Panc1 (cell line): ENCODE measurements at regions not wholly inside any gene's neighbourhood (a gene's known extent, or its start where the extent isn't known, plus 50 kb on each side); places are given as distances from the start of the nearest gene placed in this dataset.

ENCODE experiments used
- ATAC-seq: fragments of 200-7000 bp; cut with Tn5 transposase; 2 replicates; pipeline ENCODE4 v1.9.1; 2020; ENCODE audit warnings: mild to moderate bottlenecking, moderate library complexity
- BruUV-seq: library from RNA; stranded (reverse); fragments of 400-500 nt; replicated peaks from 2 replicates; lab custom pipeline; 2021; lab: Mats Ljungman, UMichigan
- CTCF ChIA-PET: fragments of 300-600 bp; sonication (Branson Sonifier 250); formaldehyde crosslinking; loops from one replicate; lab custom pipeline; 2022; ENCODE audit warnings: antibody characterized with exemption; lab: Charles Lee
- POLR2A ChIA-PET: fragments of 300-600 bp; sonication (Branson Sonifier 250); formaldehyde crosslinking; loops from one replicate; lab custom pipeline; 2022; ENCODE audit warnings: antibody characterized with exemption; lab: Charles Lee
- DNase-seq: peaks from one replicate; pipeline ENCODE4 v3.0.0-alpha.2; 2010; ENCODE audit warnings: low read depth, low spot score
- H3K27ac ChIP-seq: 2 replicates; pipeline ENCODE4 v1.5.1; 2011; ENCODE audit warnings: mild to moderate bottlenecking, low read length, inconsistent platforms
- H3K27me3 ChIP-seq: fragments of 200-500 bp; sonication (Bioruptor generic); 2 replicates; pipeline ENCODE4 v1.6.0; 2014; ENCODE audit warnings: low read length, inconsistent platforms; ENCODE audit not compliant: control insufficient read depth, insufficient read depth
- H3K36me3 ChIP-seq: fragments of 200-500 bp; sonication (Bioruptor generic); 2 replicates; pipeline ENCODE4 v1.5.1; 2014; ENCODE audit warnings: inconsistent platforms, mild to moderate bottlenecking, low read length, moderate library complexity; ENCODE audit not compliant: control insufficient read depth, insufficient read depth
- H3K4me1 ChIP-seq: 2 replicates; pipeline ENCODE4 v1.5.1; 2011; ENCODE audit warnings: inconsistent platforms, mild to moderate bottlenecking, low read length, moderate library complexity; ENCODE audit not compliant: control insufficient read depth, insufficient read depth
- H3K4me3 ChIP-seq, 2 experiments: 2 replicates each; pipeline ENCODE4 v1.5.1; 2011 to 2012; ENCODE audit warnings: low read depth in 2 of 2, low read length in 2 of 2, mild to moderate bottlenecking in 2 of 2, inconsistent platforms in 1 of 2, moderate library complexity in 1 of 2
- H3K9me3 ChIP-seq: fragments of 200-500 bp; sonication (Bioruptor generic); 2 replicates; pipeline ENCODE4 v1.5.1; 2014; ENCODE audit warnings: low read depth, mild to moderate bottlenecking, inconsistent platforms, low read length, moderate library complexity; ENCODE audit not compliant: control insufficient read depth, insufficient read depth
- POLR2AphosphoS5 ChIP-seq: IDR thresholded peaks from 2 replicates; pipeline ENCODE4 v1.6.1; 2012; ENCODE audit warnings: mild to moderate bottlenecking, low read depth, low read length, moderate library complexity
- REST ChIP-seq, 2 experiments: IDR thresholded peaks; 2 replicates each; pipeline ENCODE4 v1.6.1; 2011 to 2012; ENCODE audit warnings: low read depth in 2 of 2, control low read depth in 1 of 2, low read length in 1 of 2, mild to moderate bottlenecking in 1 of 2, moderate library complexity in 1 of 2; ENCODE audit not compliant: insufficient read depth in 1 of 2
- SIN3A ChIP-seq: IDR thresholded peaks from 2 replicates; pipeline ENCODE4 v1.6.1; 2012; ENCODE audit warnings: low read depth, mild to moderate bottlenecking, low read length, moderate library complexity, borderline replicate concordance; ENCODE audit not compliant: insufficient read depth
- TCF7L2 ChIP-seq: IDR thresholded peaks from 2 replicates; pipeline ENCODE4 v1.6.1; 2011; ENCODE audit warnings: mild to moderate bottlenecking, low read depth, low read length, inconsistent platforms
- in situ Hi-C: cut with HindIII; loops from 2 replicates; pipeline ENCODE4 v1.10.0; 2016; ENCODE audit warnings: low sequenced_read_pairs, low pct_unique_long_range_greater_than_20kb
- intact Hi-C: fragments of 100-400 bp; cut with micrococcal nuclease; formaldehyde crosslinking; loops from one replicate; pipeline ENCODE4 v1.10.0; 2022; ENCODE audit not compliant: unreplicated experiment
- TF ChIP-seq, protein P1 (sequence below): fragments of 450-650 bp; IDR thresholded peaks from 2 replicates; pipeline ENCODE4 v1.5.1; 2017; ENCODE audit warnings: mild to moderate bottlenecking

DNA sequence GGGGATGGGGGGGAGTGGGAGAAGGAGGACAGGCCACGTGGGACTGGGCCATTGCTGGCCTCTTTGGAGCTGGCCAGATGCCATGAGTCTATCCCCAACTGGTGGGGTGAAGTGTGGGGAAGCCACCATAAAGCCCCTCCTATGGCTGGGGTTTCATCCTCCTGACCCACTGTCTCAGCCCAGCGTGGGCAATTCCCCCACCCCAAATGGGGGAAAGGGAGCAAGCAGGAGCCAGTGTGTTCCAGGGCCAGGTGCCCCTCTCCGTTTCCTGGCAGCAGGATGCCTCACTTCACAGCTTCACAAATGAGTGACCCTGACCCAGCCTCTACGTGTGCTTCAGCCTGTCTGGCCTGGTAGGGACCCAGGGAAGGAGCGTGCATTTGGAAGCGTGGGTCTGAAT is 474.7 kb upstream of the HS6ST1 start:
- no TSS peak for BruUV-seq
- H3K36me3 ChIP-seq, result no peaks in the 10 kb centered on the region
- in situ Hi-C loops (no loop called here), intact Hi-C loops (no loop called here)
- H3K27ac ChIP-seq, result no peak overlapping the region
- ATAC-seq (no peak), DNase-seq (no peak)
- no peak for TF ChIP-seq POLR2AphosphoS5
- no peak for TF ChIP-seq TCF7L2
- TF ChIP-seq, protein P1, sequence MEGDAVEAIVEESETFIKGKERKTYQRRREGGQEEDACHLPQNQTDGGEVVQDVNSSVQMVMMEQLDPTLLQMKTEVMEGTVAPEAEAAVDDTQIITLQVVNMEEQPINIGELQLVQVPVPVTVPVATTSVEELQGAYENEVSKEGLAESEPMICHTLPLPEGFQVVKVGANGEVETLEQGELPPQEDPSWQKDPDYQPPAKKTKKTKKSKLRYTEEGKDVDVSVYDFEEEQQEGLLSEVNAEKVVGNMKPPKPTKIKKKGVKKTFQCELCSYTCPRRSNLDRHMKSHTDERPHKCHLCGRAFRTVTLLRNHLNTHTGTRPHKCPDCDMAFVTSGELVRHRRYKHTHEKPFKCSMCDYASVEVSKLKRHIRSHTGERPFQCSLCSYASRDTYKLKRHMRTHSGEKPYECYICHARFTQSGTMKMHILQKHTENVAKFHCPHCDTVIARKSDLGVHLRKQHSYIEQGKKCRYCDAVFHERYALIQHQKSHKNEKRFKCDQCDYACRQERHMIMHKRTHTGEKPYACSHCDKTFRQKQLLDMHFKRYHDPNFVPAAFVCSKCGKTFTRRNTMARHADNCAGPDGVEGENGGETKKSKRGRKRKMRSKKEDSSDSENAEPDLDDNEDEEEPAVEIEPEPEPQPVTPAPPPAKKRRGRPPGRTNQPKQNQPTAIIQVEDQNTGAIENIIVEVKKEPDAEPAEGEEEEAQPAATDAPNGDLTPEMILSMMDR, result no peak
- TF ChIP-seq REST (IDR thresholded peaks at IDR 0.05; ENCODE audit: insufficient read depth in 1 of 2, low read depth in 2 of 2, low read length in 1 of 2), result no peak
- TF ChIP-seq SIN3A, result no peak
- CTCF ChIA-PET, result no interaction called here
- H3K4me3 ChIP-seq, result no peak overlapping the region
- no peaks in the 10 kb centered on the region for H3K4me1 ChIP-seq
- POLR2A ChIA-PET, result no interaction called here
- H3K9me3 ChIP-seq, result no peaks in the 10 kb centered on the region
- no peaks in the 10 kb centered on the region for H3K27me3 ChIP-seq

DNA sequence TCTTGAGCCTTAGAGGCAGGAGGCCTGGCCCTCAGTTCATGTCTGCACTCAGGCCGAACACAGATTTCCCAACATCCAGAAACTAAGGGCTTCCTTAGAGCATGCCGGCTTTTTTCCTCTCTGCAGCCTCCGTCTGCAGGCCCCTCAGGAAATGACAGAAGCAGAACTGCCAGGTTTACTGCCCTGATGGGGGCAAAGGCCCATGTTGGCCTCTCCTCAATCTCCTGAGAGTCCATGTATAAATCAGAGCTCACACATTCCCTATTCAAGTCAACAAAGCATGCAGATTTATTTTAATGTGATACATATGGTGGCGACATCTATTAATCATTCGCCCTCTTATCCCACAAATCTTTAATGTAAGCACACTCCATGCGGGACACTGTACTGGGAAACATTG is 475.6 kb upstream of the HS6ST1 start:
- ATAC-seq (no peak), DNase-seq (no peak)
- no peaks in the 10 kb centered on the region for H3K27me3 ChIP-seq
- H3K36me3 ChIP-seq, result no peaks in the 10 kb centered on the region
- ChIA-PET CTCF (no interaction called here), POLR2A (no interaction called here)
- in situ Hi-C loops (no loop called here), intact Hi-C loops (no loop called here)
- no peak for TF ChIP-seq TCF7L2
- no peak for TF ChIP-seq SIN3A
- TF ChIP-seq REST (IDR thresholded peaks at IDR 0.05; ENCODE audit: insufficient read depth in 1 of 2, low read depth in 2 of 2, low read length in 1 of 2), result no peak
- no peak for TF ChIP-seq POLR2AphosphoS5
- TF ChIP-seq, protein P1, result no peak
- no peaks in the 10 kb centered on the region for H3K4me1 ChIP-seq
- no peak overlapping the region for H3K4me3 ChIP-seq
- no peak overlapping the region for H3K27ac ChIP-seq
- H3K9me3 ChIP-seq, result no peaks in the 10 kb centered on the region
- BruUV-seq, result no TSS peak
